SW480 (cell line): ENCODE measurements at regions not wholly inside any gene's neighbourhood (a gene's known extent, or its start where the extent isn't known, plus 50 kb on each side); places are given as distances from the start of the nearest gene placed in this dataset.
A peak's percentile ranks its signal among the peaks of the same experiment; 100 is the strongest.

ENCODE experiments used
- DNase-seq: peaks from one replicate; pipeline ENCODE4 v3.0.0-alpha.2; 2016; ENCODE audit warnings: low spot score

- no peak for DNase-seq
Measured at GRCh38 chr1:5005171-5005570, 350.8 kb downstream of the AJAP1 start.

DNA sequence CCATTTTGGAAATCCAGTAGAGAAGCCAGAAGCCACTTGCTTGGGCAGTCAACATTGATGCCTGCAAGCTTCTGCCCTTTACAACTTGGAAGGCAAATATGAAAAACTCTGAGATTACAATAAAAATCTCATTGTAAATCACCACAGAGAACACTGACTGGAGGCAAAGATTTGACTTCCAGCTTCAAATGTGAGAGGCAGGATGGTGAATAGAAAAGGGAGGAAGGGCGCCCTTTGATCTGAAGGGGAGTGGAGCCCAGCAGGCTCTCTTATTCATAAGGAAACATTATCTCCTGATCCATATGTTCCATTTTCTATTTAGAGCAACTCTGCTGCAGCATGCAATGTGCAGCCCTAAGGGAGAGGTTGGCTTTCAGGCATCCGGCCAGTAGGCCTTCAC, 348.3 kb downstream of the AJAP1 start:
- DNase-seq, result no peak

GRCh38 chr1:5001466-5001865, 347.1 kb downstream of the AJAP1 start:
- DNase-seq, result no peak

GRCh38 chr1:4986306-4986705, 331.9 kb downstream of the AJAP1 start:
- DNase-seq, result peak; percentile 30

GRCh38 chr1:4984841-4985240, 330.4 kb downstream of the AJAP1 start:
- DNase-seq, result no peak

DNA sequence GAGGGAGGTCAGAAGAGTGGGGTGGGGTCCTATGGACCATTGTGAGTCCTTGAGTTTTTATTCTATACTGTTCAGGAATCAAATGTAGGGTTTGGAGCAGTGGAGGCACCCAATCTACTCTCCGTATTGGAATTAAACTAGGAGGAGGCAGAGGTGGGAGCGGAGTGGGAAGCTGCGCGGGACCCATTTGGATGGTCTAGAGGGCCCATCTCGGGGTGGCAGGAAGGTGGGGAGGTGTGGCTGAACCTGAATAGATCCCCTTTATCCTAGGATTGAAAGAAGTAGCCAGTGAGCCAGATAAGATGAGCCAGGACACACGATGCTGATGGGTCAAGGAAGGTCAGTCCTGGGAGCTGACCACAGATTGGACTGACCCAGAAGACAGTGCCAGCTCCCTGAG, 325.8 kb downstream of the AJAP1 start:
- no peak for DNase-seq

GRCh38 chr1:4978660-4979390, 324.4 kb downstream of the AJAP1 start:
- no peak for DNase-seq

- DNase-seq, result no peak
Measured at GRCh38 chr1:4977701-4978100, 323.3 kb downstream of the AJAP1 start.

GRCh38 chr1:4976859-4977440, 322.5 kb downstream of the AJAP1 start:
- no peak for DNase-seq

GRCh38 chr1:4975856-4976255, 321.4 kb downstream of the AJAP1 start:
- DNase-seq, result no peak

- no peak for DNase-seq
Measured at GRCh38 chr1:4974981-4975685, 320.7 kb downstream of the AJAP1 start.

- DNase-seq, result no peak
Measured at GRCh38 chr1:4973341-4973740, 318.9 kb downstream of the AJAP1 start.

- no peak for DNase-seq
Measured at GRCh38 chr1:4972761-4973320, 318.4 kb downstream of the AJAP1 start.

GRCh38 chr1:4971666-4972065, 317.3 kb downstream of the AJAP1 start:
- no peak for DNase-seq

- DNase-seq, result no peak
Measured at GRCh38 chr1:4970532-4970931, 316.1 kb downstream of the AJAP1 start.

DNA sequence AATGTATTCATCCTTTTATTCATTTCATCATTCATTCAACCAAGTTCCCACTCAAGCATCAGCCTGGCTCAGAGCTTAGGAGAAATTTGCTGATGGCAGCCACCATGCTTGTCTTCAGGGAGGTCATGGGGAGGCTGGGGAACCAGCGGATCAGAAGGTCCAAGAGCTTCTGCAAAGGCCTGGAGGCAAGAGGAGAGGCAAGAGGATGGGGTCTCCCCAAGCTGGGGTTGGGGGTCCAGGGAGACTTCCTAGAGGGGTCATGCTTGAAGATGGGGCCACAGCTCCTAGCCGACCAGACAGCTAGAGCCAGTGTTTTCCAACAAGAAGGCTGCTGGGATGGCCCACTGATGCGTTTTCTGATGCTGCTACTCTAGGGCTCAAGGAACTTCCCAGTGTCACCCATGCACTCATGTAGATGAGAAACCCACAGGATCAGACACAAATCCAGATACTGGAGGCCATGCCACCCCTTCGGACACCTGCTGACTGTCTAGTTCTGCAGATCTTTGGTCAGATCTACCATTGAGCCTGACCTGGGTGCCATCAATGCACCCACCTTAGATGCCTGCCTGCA, 315.2 kb downstream of the AJAP1 start:
- no peak for DNase-seq

DNA sequence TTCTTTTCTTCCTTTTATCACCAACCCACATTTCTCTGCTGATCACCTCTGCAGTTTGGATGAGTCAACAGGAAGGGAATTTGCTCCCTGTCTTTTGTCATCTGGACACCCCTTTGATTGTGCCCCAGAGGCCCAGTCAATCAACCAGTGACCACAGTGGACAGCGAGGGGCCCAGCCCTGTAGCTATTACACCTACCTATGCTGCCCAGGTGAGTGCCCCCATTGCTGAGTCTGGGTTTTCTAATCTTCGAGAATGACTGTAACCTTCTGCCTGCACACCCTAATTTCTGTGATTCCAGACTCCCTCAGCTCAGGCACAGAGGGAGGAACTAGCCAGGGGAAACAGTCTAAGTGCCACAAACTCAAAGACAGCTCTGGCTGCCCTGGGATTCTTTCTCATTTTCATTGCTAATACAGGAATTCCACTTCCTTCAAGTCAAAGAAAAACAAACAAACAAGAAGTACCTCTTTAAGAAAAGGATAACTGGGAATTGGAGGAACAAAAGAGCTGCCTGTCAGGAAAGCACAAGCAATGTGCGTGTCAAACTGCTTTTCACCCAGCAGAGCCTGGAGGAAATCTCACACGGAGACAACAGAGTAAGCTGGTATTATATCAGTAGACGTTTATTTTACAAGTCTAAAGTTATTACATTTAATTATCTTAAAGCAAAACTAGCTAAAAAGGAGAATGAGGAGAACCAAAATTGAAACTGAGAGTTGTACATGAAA, 311.1 kb downstream of the AJAP1 start:
- DNase-seq, result peak; percentile 14

DNA sequence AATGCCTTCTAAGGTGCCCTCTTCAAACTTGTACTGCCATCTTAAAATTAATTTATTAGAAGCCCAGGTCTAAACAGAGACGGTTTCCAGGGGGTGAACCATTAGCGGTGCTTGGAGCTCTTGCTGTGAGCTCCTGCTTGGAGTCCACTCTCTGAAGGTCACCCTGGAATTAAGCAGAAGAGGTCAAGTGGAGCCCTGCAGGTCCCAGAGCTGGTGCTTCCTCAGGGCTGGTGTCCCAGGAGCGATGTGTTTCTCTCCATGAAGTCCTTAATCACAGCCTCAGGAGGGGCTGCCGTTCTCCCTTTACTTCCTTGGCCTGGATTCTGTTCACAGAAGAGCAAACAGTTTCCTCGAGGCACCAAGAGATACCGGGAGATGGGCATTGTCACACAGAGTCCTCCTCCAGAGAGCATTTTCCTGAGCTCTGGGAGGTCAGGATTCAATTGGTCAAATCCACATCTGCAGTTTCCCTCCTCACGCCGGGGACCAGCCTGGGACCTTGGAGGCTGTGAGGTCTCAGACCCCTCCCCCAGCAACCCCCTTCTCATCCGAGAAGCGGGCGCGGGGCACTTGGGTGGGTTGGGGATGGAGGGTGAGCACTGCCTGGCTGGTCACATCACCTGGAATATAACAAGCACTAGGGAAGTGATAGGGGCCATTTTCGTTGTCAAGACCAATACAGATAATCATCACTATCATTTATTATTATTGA, 310.4 kb downstream of the AJAP1 start:
- no peak for DNase-seq

- peak; percentile 92 for DNase-seq
Measured at GRCh38 chr1:4963251-4963650, 308.8 kb downstream of the AJAP1 start.

DNA sequence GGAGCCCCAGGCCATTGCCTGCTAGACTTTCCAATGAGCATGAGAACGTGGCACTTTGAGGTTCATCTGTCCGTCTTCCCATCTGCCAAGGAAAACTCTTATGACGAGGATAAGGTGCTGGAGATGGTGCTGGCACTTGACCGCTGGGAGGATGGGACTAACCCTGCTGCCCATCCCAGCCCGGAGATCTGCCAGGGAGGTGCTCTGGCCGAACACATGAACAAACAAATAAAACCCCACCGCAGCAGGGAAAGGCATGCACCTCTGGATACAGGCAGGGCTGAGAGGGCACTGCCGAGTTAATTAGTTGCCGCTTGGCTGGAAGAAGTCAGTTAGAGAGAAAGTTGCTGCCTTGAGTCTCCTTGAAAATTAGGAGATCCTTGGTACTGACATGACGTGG, 308.4 kb downstream of the AJAP1 start:
- DNase-seq, result peak; percentile 61

- no peak for DNase-seq
Measured at GRCh38 chr1:4961935-4962645, 307.7 kb downstream of the AJAP1 start.
